Peyer's patch (tissue), 4 donors: ENCODE measurements at regions not wholly inside any gene's neighbourhood (a gene's known extent, or its start where the extent isn't known, plus 50 kb on each side); places are given as distances from the start of the nearest gene placed in this dataset.

Experiments used
- DNase-seq, 3 donors: peaks; one replicate each; pipeline ENCODE4 v3.0.0-alpha.2; 2017 to 2019
- H3K27ac ChIP-seq, 4 donors: fragments of 200-600 bp; sonication (generic); one replicate each; pipeline ENCODE4 v1.5.1; 2016 to 2019
- H3K27me3 ChIP-seq, 2 donors: fragments of 200-600 bp; sonication (generic); one replicate each; pipeline ENCODE4 v1.5.1; 2019
- H3K36me3 ChIP-seq, 3 donors: fragments of 200-600 bp; sonication (generic); one replicate each; pipeline ENCODE4 v1.5.1; 2016 to 2019
- H3K4me1 ChIP-seq, 4 donors: fragments of 200-600 bp; sonication (generic); one replicate each; pipeline ENCODE4 v1.5.1; 2016 to 2019
- H3K4me3 ChIP-seq, 4 donors: fragments of 200-600 bp; sonication (generic); 1 replicate in 3 of 4; 2 replicates in 1 of 4; pipeline ENCODE4 v1.5.1; 2016 to 2019; ENCODE audit warnings: mild to moderate bottlenecking in 1 of 4
- H3K9me3 ChIP-seq, 4 donors: fragments of 200-600 bp; sonication (generic); one replicate each; pipeline ENCODE4 v1.5.1; 2016 to 2019; ENCODE audit warnings: mild to moderate bottlenecking in 1 of 4
- POLR2A ChIP-seq, 2 donors: fragments of 450-650 bp; IDR thresholded peaks; one replicate each; pipeline ENCODE4 v1.5.1; 2017; ENCODE audit warnings: antibody characterized with exemption in 2 of 2, mild to moderate bottlenecking in 2 of 2, moderate library complexity in 2 of 2
- TF ChIP-seq, protein P1 (sequence below), 6 experiments: fragments of 450-650 bp in 4 of 6; fragments of 200-600 bp in 2 of 6; sonication (generic) in 1 of 6; IDR thresholded peaks; one replicate each; pipeline ENCODE4 v1.5.1; 2017 to 2019; ENCODE audit warnings: antibody characterized with exemption in 6 of 6, mild to moderate bottlenecking in 3 of 6, moderate library complexity in 1 of 6

DNA sequence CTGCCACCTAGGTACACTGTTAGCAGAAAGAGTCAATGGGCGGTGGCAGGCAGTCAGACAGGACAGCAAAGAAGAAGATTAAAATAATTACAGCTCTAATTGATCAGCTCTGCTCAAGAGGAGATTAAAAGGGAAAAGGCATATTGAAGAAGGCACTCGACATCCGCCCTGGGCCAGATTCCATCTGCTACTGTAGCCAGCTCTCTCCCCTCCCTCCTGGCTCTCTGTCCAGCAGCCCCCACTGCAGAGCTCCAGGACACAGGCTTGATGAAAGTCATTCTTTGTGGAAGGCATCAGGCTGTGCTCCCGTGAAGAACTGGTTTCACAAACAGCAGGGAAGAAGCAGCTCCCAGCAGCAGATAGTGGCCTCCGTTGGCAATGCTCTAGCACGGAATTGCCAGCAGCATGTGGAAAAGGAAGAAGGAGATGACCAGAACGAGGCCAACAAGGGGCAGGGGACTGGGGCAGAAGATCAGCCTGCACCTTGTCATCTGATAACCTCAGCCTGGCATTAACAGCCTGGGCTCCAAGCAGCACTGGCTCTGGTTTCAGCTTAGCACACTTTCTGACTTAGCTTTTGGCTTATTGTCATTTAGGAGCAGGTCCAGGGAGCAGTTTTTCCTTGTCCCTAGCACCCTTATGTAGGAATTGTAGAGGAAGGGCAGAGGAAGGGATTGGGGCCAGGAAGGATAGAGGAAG is 465.9 kb downstream of the KIF16B start:
- TF ChIP-seq, protein P1, sequence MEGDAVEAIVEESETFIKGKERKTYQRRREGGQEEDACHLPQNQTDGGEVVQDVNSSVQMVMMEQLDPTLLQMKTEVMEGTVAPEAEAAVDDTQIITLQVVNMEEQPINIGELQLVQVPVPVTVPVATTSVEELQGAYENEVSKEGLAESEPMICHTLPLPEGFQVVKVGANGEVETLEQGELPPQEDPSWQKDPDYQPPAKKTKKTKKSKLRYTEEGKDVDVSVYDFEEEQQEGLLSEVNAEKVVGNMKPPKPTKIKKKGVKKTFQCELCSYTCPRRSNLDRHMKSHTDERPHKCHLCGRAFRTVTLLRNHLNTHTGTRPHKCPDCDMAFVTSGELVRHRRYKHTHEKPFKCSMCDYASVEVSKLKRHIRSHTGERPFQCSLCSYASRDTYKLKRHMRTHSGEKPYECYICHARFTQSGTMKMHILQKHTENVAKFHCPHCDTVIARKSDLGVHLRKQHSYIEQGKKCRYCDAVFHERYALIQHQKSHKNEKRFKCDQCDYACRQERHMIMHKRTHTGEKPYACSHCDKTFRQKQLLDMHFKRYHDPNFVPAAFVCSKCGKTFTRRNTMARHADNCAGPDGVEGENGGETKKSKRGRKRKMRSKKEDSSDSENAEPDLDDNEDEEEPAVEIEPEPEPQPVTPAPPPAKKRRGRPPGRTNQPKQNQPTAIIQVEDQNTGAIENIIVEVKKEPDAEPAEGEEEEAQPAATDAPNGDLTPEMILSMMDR (IDR thresholded peaks at IDR 0.05), result no peak
- TF ChIP-seq POLR2A (IDR thresholded peaks at IDR 0.05), result no peak
- H3K9me3 ChIP-seq, result no peaks in the 10 kb centered on the region
- no peak overlapping the region for H3K27ac ChIP-seq
- H3K36me3 ChIP-seq, result no peaks in the 10 kb centered on the region
- H3K27me3 ChIP-seq, result no peaks in the 10 kb centered on the region
- H3K4me3 ChIP-seq, result no peak overlapping the region
- no peaks in the 10 kb centered on the region for H3K4me1 ChIP-seq
- DNase-seq, result no peak

DNA sequence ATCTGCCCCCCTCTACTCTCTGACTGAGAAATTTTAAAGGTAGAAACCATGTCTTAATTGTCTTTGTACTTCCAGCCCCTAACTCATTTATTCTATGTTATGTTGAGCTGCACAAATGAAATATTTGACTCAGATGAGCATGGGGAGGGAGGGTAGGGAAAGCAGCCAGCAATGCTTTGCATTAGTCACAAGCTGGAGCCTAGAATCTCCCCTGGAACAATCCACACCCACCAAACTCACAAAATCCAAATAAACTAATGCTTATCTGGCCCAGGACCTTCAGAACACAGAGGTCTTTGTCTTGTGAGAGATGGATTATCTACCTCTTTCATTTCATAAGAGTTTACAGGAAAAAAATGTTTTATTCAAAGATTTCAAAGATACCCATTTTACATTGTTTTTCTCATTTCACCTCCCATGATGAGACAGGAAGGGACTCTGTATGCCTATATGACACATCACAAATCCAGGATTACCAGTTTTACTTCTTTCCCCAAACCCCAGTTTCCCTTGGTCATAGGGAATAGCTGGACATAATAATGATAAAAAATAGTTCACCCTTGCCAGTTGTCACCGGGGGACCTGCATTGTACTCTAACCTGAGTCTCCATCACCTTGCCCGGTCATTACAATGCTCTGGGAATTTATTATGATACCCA is 466.9 kb downstream of the KIF16B start:
- Histone ChIP-seq H3K36me3 (no peaks in the 10 kb centered on the region), H3K9me3 (no peaks in the 10 kb centered on the region), H3K27ac (no peak overlapping the region), H3K4me1 (no peaks in the 10 kb centered on the region), H3K4me3 (no peak overlapping the region), H3K27me3 (no peaks in the 10 kb centered on the region)
- no peak for DNase-seq
- no peak for TF ChIP-seq POLR2A (IDR thresholded peaks at IDR 0.05)
- TF ChIP-seq, protein P1 (IDR thresholded peaks at IDR 0.05), result no peak

DNA sequence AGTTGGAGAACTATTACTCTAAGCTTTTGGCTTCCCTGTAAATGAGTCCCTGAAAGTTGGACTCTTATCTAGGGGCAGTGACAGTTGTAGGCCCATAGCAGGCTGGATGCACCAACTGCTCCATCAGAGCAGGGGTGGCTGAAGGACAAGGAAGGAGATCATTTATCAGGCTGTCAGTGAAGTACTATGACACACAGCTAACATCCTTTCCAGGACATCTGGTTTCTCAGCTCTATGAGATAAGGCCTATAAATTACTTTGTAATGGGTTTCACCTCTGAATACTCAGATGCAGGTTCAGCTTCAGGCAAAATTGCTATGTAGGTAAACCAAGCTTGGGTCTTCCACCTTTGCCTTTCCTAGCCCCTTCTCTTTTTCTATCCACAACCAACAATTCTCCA is 468.5 kb downstream of the KIF16B start:
- Histone ChIP-seq H3K9me3 (no peaks in the 10 kb centered on the region), H3K4me1 (no peaks in the 10 kb centered on the region), H3K27ac (no peak overlapping the region), H3K4me3 (no peak overlapping the region), H3K36me3 (no peaks in the 10 kb centered on the region), H3K27me3 (no peaks in the 10 kb centered on the region)
- DNase-seq, result no peak
- TF ChIP-seq, protein P1 (IDR thresholded peaks at IDR 0.05), result no peak
- no peak for TF ChIP-seq POLR2A (IDR thresholded peaks at IDR 0.05)
